Liver (tissue), 8 donors: ENCODE measurements at regions not wholly inside any gene's neighbourhood (a gene's known extent, or its start where the extent isn't known, plus 50 kb on each side); places are given as distances from the start of the nearest gene placed in this dataset.

ENCODE experiments used
- DNase-seq: peaks from one replicate; pipeline ENCODE4 v3.0.0-alpha.2; 2017; ENCODE audit warnings: low spot score
- H3K27ac ChIP-seq, 2 donors: one replicate each; pipeline ENCODE4 v1.7.0; 2013; ENCODE audit warnings: inconsistent platforms in 2 of 2, low read length in 2 of 2, control low read depth in 1 of 2, low read depth in 1 of 2, mild to moderate bottlenecking in 1 of 2
- H3K27me3 ChIP-seq, 4 donors: one replicate each; pipeline versions ENCODE4 v1.6.1 to v1.7.0; 2013; ENCODE audit warnings: low read length in 3 of 4, inconsistent platforms in 1 of 4, mild to moderate bottlenecking in 1 of 4, moderate library complexity in 1 of 4; ENCODE audit not compliant: control insufficient read depth in 4 of 4, insufficient read depth in 4 of 4
- H3K36me3 ChIP-seq, 4 donors: one replicate each; pipeline versions ENCODE4 v1.6.1 to v1.7.0; 2013; ENCODE audit warnings: low read length in 3 of 4, mild to moderate bottlenecking in 3 of 4, low read depth in 1 of 4, moderate library complexity in 1 of 4; ENCODE audit not compliant: control insufficient read depth in 4 of 4, insufficient read depth in 3 of 4
- H3K4me1 ChIP-seq, 4 donors: one replicate each; pipeline versions ENCODE4 v1.6.1 to v1.7.0; 2013; ENCODE audit warnings: low read length in 3 of 4, mild to moderate bottlenecking in 3 of 4, moderate library complexity in 1 of 4; ENCODE audit not compliant: control insufficient read depth in 4 of 4, insufficient read depth in 4 of 4
- H3K4me3 ChIP-seq, 3 donors: one replicate each; pipeline versions ENCODE4 v1.6.1 to v1.7.0; 2013; ENCODE audit warnings: low read length in 3 of 3, control low read depth in 1 of 3, low read depth in 1 of 3, mild to moderate bottlenecking in 1 of 3
- H3K9ac ChIP-seq, 2 donors: one replicate each; pipeline ENCODE4 v1.7.0; 2013; ENCODE audit warnings: low read length in 2 of 2, mild to moderate bottlenecking in 2 of 2, moderate library complexity in 2 of 2, control low read depth in 1 of 2, low read depth in 1 of 2
- H3K9me3 ChIP-seq, 4 donors: one replicate each; pipeline versions ENCODE4 v1.6.1 to v1.7.0; 2013; ENCODE audit warnings: low read length in 3 of 4; ENCODE audit not compliant: control insufficient read depth in 4 of 4
- EGR1 ChIP-seq, 2 donors: IDR thresholded peaks; 2 replicates each; pipeline ENCODE4 v1.6.1; 2016 to 2018; ENCODE audit warnings: antibody characterized with exemption in 2 of 2, low read depth in 2 of 2
- FOXA1 ChIP-seq: IDR thresholded peaks from 2 replicates; pipeline ENCODE4 v1.6.1; 2016; ENCODE audit warnings: antibody characterized with exemption
- FOXA2 ChIP-seq: IDR thresholded peaks from 2 replicates; pipeline ENCODE4 v1.6.1; 2016; ENCODE audit warnings: antibody characterized with exemption
- GABPA ChIP-seq, 2 donors: IDR thresholded peaks in 1 of 2; conservative IDR thresholded peaks in 1 of 2; 2 replicates each; pipeline ENCODE4 v1.6.1; 2016; ENCODE audit warnings: antibody characterized with exemption in 2 of 2, mild to moderate bottlenecking in 1 of 2, moderate library complexity in 1 of 2
- HNF4A ChIP-seq, 2 donors: conservative IDR thresholded peaks; 2 replicates each; pipeline ENCODE4 v1.6.1; 2016; ENCODE audit warnings: antibody characterized with exemption in 2 of 2, mild to moderate bottlenecking in 2 of 2
- HNF4G ChIP-seq: IDR thresholded peaks from 2 replicates; pipeline ENCODE4 v1.6.1; 2016; ENCODE audit warnings: antibody characterized with exemption
- JUND ChIP-seq, 2 donors: IDR thresholded peaks; 2 replicates each; pipeline ENCODE4 v1.6.1; 2016; ENCODE audit warnings: antibody characterized with exemption in 2 of 2
- NR2F2 ChIP-seq: IDR thresholded peaks from 2 replicates; pipeline ENCODE4 v1.6.1; 2016; ENCODE audit warnings: antibody characterized with exemption
- RAD21 ChIP-seq, 2 donors: IDR thresholded peaks; 2 replicates each; pipeline ENCODE4 v1.6.1; 2016; ENCODE audit warnings: antibody characterized with exemption in 2 of 2, mild to moderate bottlenecking in 2 of 2
- RXRA ChIP-seq, 2 donors: IDR thresholded peaks; 2 replicates each; pipeline ENCODE4 v1.6.1; 2017 to 2018; ENCODE audit warnings: antibody characterized with exemption in 2 of 2, mild to moderate bottlenecking in 1 of 2
- SP1 ChIP-seq: IDR thresholded peaks from 2 replicates; pipeline ENCODE4 v1.6.1; 2018; ENCODE audit warnings: antibody characterized with exemption, mild to moderate bottlenecking
- TAF1 ChIP-seq: conservative IDR thresholded peaks from 2 replicates; pipeline ENCODE4 v1.6.1; 2016; ENCODE audit warnings: antibody characterized with exemption, mild to moderate bottlenecking
- YY1 ChIP-seq: IDR thresholded peaks from 2 replicates; pipeline ENCODE4 v1.6.1; 2016; ENCODE audit warnings: antibody characterized with exemption, mild to moderate bottlenecking
- WGBS: extraction: QIAGEN DNeasy Blood & Tissue Kit; methylation state at CpG from one replicate; pipeline ENCODE4 v1.1.7; 2013; 5-methylcytosine and 5-hydroxymethylcytosine counted together
- TF ChIP-seq, protein P1 (sequence below): IDR thresholded peaks from 2 replicates; pipeline ENCODE4 v1.6.1; 2016; ENCODE audit warnings: antibody characterized with exemption, mild to moderate bottlenecking
- TF ChIP-seq, protein P2 (sequence below): IDR thresholded peaks from 2 replicates; pipeline ENCODE4 v1.6.1; 2016; ENCODE audit warnings: antibody characterized with exemption
- TF ChIP-seq, protein P3 (sequence below): IDR thresholded peaks from 2 replicates; pipeline ENCODE4 v1.6.1; 2016; ENCODE audit warnings: antibody characterized with exemption
- TF ChIP-seq, protein P4 (sequence below): fragments of 150-350 bp; IDR thresholded peaks from 2 replicates; pipeline ENCODE4 v1.5.1; 2017; ENCODE audit warnings: improper control_type of control experiment, low read depth, low read length; ENCODE audit not compliant: missing input control
- TF ChIP-seq, protein P5 (sequence below): IDR thresholded peaks from 2 replicates; pipeline ENCODE4 v1.6.1; 2016; ENCODE audit warnings: antibody characterized with exemption
- donor health status: healthy.
- donor health status: healthy.
- donor health status: healthy.
- donor health status: healthy.
- donor health status: healthy.

DNA sequence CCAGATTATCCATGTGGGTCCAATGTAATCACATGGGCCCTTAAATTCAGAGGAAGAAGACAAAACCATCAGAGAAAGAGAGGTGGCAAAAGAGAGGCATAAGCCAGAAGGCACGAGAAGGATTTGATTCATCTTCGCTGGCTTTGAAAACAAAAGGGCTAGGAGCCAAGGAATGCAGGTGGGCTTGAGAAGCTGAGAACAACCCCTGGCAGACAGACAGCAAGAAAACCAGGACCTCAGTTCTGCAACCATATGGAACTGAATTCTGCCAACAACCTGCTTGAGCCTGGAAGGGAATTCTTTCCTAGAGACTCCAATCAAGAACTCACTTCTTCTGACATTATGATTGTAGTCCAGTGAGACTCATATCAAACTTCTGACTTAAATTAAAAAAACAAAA is 1531.8 kb downstream of the PCDH7 start:
- no peak overlapping the region for H3K4me3 ChIP-seq
- H3K4me1 ChIP-seq: no peaks in the 10 kb centered on the region
- WGBS: 86% methylated on average over 2 of the region's 2 CpGs
- H3K36me3 ChIP-seq: no peaks in the 10 kb centered on the region
- TF ChIP-seq, protein P1, sequence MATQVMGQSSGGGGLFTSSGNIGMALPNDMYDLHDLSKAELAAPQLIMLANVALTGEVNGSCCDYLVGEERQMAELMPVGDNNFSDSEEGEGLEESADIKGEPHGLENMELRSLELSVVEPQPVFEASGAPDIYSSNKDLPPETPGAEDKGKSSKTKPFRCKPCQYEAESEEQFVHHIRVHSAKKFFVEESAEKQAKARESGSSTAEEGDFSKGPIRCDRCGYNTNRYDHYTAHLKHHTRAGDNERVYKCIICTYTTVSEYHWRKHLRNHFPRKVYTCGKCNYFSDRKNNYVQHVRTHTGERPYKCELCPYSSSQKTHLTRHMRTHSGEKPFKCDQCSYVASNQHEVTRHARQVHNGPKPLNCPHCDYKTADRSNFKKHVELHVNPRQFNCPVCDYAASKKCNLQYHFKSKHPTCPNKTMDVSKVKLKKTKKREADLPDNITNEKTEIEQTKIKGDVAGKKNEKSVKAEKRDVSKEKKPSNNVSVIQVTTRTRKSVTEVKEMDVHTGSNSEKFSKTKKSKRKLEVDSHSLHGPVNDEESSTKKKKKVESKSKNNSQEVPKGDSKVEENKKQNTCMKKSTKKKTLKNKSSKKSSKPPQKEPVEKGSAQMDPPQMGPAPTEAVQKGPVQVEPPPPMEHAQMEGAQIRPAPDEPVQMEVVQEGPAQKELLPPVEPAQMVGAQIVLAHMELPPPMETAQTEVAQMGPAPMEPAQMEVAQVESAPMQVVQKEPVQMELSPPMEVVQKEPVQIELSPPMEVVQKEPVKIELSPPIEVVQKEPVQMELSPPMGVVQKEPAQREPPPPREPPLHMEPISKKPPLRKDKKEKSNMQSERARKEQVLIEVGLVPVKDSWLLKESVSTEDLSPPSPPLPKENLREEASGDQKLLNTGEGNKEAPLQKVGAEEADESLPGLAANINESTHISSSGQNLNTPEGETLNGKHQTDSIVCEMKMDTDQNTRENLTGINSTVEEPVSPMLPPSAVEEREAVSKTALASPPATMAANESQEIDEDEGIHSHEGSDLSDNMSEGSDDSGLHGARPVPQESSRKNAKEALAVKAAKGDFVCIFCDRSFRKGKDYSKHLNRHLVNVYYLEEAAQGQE: no peak
- TF ChIP-seq, protein P2, sequence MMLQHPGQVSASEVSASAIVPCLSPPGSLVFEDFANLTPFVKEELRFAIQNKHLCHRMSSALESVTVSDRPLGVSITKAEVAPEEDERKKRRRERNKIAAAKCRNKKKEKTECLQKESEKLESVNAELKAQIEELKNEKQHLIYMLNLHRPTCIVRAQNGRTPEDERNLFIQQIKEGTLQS: no peak
- TF ChIP-seq EGR1 (IDR thresholded peaks at IDR 0.05; ENCODE audit: low read depth in 2 of 2) (no peak), RXRA (IDR thresholded peaks at IDR 0.05) (no peak), RAD21 (IDR thresholded peaks at IDR 0.05) (no peak), FOXA2 (no peak), SP1 (no peak), JUND (IDR thresholded peaks at IDR 0.05) (no peak), HNF4A (conservative IDR thresholded peaks at IDR 0.05) (no peak), GABPA (IDR thresholded peaks at IDR 0.05 in 1 of 2, conservative IDR thresholded peaks at IDR 0.05 in 1 of 2) (no peak), FOXA1 (no peak), HNF4G (no peak), TAF1 (no peak), NR2F2 (no peak)
- TF ChIP-seq, protein P3, sequence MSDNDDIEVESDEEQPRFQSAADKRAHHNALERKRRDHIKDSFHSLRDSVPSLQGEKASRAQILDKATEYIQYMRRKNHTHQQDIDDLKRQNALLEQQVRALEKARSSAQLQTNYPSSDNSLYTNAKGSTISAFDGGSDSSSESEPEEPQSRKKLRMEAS: no peak
- TF ChIP-seq, protein P4, sequence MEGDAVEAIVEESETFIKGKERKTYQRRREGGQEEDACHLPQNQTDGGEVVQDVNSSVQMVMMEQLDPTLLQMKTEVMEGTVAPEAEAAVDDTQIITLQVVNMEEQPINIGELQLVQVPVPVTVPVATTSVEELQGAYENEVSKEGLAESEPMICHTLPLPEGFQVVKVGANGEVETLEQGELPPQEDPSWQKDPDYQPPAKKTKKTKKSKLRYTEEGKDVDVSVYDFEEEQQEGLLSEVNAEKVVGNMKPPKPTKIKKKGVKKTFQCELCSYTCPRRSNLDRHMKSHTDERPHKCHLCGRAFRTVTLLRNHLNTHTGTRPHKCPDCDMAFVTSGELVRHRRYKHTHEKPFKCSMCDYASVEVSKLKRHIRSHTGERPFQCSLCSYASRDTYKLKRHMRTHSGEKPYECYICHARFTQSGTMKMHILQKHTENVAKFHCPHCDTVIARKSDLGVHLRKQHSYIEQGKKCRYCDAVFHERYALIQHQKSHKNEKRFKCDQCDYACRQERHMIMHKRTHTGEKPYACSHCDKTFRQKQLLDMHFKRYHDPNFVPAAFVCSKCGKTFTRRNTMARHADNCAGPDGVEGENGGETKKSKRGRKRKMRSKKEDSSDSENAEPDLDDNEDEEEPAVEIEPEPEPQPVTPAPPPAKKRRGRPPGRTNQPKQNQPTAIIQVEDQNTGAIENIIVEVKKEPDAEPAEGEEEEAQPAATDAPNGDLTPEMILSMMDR: no peak
- TF ChIP-seq, protein P5, sequence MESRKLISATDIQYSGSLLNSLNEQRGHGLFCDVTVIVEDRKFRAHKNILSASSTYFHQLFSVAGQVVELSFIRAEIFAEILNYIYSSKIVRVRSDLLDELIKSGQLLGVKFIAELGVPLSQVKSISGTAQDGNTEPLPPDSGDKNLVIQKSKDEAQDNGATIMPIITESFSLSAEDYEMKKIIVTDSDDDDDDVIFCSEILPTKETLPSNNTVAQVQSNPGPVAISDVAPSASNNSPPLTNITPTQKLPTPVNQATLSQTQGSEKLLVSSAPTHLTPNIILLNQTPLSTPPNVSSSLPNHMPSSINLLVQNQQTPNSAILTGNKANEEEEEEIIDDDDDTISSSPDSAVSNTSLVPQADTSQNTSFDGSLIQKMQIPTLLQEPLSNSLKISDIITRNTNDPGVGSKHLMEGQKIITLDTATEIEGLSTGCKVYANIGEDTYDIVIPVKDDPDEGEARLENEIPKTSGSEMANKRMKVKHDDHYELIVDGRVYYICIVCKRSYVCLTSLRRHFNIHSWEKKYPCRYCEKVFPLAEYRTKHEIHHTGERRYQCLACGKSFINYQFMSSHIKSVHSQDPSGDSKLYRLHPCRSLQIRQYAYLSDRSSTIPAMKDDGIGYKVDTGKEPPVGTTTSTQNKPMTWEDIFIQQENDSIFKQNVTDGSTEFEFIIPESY: no peak
- no peak overlapping the region for H3K9ac ChIP-seq
- H3K27me3 ChIP-seq: no peaks in the 10 kb centered on the region
- H3K9me3 ChIP-seq: no peaks in the 10 kb centered on the region
- H3K27ac ChIP-seq: no peak overlapping the region
- no peak for DNase-seq

DNA sequence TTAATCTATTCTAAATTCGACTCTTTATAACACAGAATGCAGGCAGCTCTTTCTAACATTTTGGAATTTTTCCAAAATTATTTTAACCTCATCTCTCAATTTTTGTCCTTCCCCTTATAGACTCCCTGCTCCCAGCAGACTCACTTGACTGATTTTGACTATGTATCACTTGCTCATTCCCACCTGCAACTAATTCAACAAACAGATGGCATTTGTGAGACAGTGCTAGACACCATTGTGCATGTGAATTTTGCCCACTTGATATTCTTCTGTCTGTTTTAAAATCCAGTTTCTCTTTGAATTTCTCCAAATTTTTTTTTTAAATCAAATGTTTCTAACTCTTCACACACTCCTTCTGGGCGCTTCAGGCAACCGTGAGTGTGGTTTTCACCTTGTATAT is 1534.0 kb downstream of the PCDH7 start:
- no peaks in the 10 kb centered on the region for H3K9me3 ChIP-seq
- H3K9ac ChIP-seq: no peak overlapping the region
- no peak overlapping the region for H3K4me3 ChIP-seq
- WGBS: 55% methylated on average over 3 of the region's 3 CpGs
- DNase-seq: no peak
- H3K4me1 ChIP-seq: no peaks in the 10 kb centered on the region
- H3K27ac ChIP-seq: no peak overlapping the region
- no peaks in the 10 kb centered on the region for H3K36me3 ChIP-seq
- no peak for TF ChIP-seq TAF1
- TF ChIP-seq, protein P2: no peak
- no peak for TF ChIP-seq FOXA2
- TF ChIP-seq, protein P4: no peak
- no peak for TF ChIP-seq YY1
- no peak for TF ChIP-seq EGR1 (IDR thresholded peaks at IDR 0.05; ENCODE audit: low read depth in 2 of 2)
- TF ChIP-seq, protein P1: no peak
- H3K27me3 ChIP-seq: no peaks in the 10 kb centered on the region
